Panc1 (cell line): ENCODE measurements at regions not wholly inside any gene's neighbourhood (a gene's known extent, or its start where the extent isn't known, plus 50 kb on each side); places are given as distances from the start of the nearest gene placed in this dataset.

Source experiments
- ATAC-seq: fragments of 200-7000 bp; cut with Tn5 transposase; 2 replicates; pipeline ENCODE4 v1.9.1; 2020; ENCODE audit warnings: mild to moderate bottlenecking, moderate library complexity
- BruUV-seq: library from RNA; stranded (reverse); fragments of 400-500 nt; replicated peaks from 2 replicates; lab custom pipeline; 2021; lab: Mats Ljungman, UMichigan
- CTCF ChIA-PET: fragments of 300-600 bp; sonication (Branson Sonifier 250); formaldehyde crosslinking; loops from one replicate; lab custom pipeline; 2022; ENCODE audit warnings: antibody characterized with exemption; lab: Charles Lee
- POLR2A ChIA-PET: fragments of 300-600 bp; sonication (Branson Sonifier 250); formaldehyde crosslinking; loops from one replicate; lab custom pipeline; 2022; ENCODE audit warnings: antibody characterized with exemption; lab: Charles Lee
- DNase-seq: peaks from one replicate; pipeline ENCODE4 v3.0.0-alpha.2; 2010; ENCODE audit warnings: low read depth, low spot score
- H3K27ac ChIP-seq: 2 replicates; pipeline ENCODE4 v1.5.1; 2011; ENCODE audit warnings: mild to moderate bottlenecking, low read length, inconsistent platforms
- H3K27me3 ChIP-seq: fragments of 200-500 bp; sonication (Bioruptor generic); 2 replicates; pipeline ENCODE4 v1.6.0; 2014; ENCODE audit warnings: low read length, inconsistent platforms; ENCODE audit not compliant: control insufficient read depth, insufficient read depth
- H3K36me3 ChIP-seq: fragments of 200-500 bp; sonication (Bioruptor generic); 2 replicates; pipeline ENCODE4 v1.5.1; 2014; ENCODE audit warnings: inconsistent platforms, mild to moderate bottlenecking, low read length, moderate library complexity; ENCODE audit not compliant: control insufficient read depth, insufficient read depth
- H3K4me1 ChIP-seq: 2 replicates; pipeline ENCODE4 v1.5.1; 2011; ENCODE audit warnings: inconsistent platforms, mild to moderate bottlenecking, low read length, moderate library complexity; ENCODE audit not compliant: control insufficient read depth, insufficient read depth
- H3K4me3 ChIP-seq, 2 experiments: 2 replicates each; pipeline ENCODE4 v1.5.1; 2011 to 2012; ENCODE audit warnings: low read depth in 2 of 2, low read length in 2 of 2, mild to moderate bottlenecking in 2 of 2, inconsistent platforms in 1 of 2, moderate library complexity in 1 of 2
- H3K9me3 ChIP-seq: fragments of 200-500 bp; sonication (Bioruptor generic); 2 replicates; pipeline ENCODE4 v1.5.1; 2014; ENCODE audit warnings: low read depth, mild to moderate bottlenecking, inconsistent platforms, low read length, moderate library complexity; ENCODE audit not compliant: control insufficient read depth, insufficient read depth
- POLR2AphosphoS5 ChIP-seq: IDR thresholded peaks from 2 replicates; pipeline ENCODE4 v1.6.1; 2012; ENCODE audit warnings: mild to moderate bottlenecking, low read depth, low read length, moderate library complexity
- SIN3A ChIP-seq: IDR thresholded peaks from 2 replicates; pipeline ENCODE4 v1.6.1; 2012; ENCODE audit warnings: low read depth, mild to moderate bottlenecking, low read length, moderate library complexity, borderline replicate concordance; ENCODE audit not compliant: insufficient read depth
- TCF7L2 ChIP-seq: IDR thresholded peaks from 2 replicates; pipeline ENCODE4 v1.6.1; 2011; ENCODE audit warnings: mild to moderate bottlenecking, low read depth, low read length, inconsistent platforms
- in situ Hi-C: cut with HindIII; loops from 2 replicates; pipeline ENCODE4 v1.10.0; 2016; ENCODE audit warnings: low sequenced_read_pairs, low pct_unique_long_range_greater_than_20kb
- intact Hi-C: fragments of 100-400 bp; cut with micrococcal nuclease; formaldehyde crosslinking; loops from one replicate; pipeline ENCODE4 v1.10.0; 2022; ENCODE audit not compliant: unreplicated experiment
- TF ChIP-seq, protein P1 (sequence below): fragments of 450-650 bp; IDR thresholded peaks from 2 replicates; pipeline ENCODE4 v1.5.1; 2017; ENCODE audit warnings: mild to moderate bottlenecking
- TF ChIP-seq, protein P2 (sequence below), 2 experiments: IDR thresholded peaks; 2 replicates each; pipeline ENCODE4 v1.6.1; 2011 to 2012; ENCODE audit warnings: low read depth in 2 of 2, control low read depth in 1 of 2, low read length in 1 of 2, mild to moderate bottlenecking in 1 of 2, moderate library complexity in 1 of 2; ENCODE audit not compliant: insufficient read depth in 1 of 2

DNA sequence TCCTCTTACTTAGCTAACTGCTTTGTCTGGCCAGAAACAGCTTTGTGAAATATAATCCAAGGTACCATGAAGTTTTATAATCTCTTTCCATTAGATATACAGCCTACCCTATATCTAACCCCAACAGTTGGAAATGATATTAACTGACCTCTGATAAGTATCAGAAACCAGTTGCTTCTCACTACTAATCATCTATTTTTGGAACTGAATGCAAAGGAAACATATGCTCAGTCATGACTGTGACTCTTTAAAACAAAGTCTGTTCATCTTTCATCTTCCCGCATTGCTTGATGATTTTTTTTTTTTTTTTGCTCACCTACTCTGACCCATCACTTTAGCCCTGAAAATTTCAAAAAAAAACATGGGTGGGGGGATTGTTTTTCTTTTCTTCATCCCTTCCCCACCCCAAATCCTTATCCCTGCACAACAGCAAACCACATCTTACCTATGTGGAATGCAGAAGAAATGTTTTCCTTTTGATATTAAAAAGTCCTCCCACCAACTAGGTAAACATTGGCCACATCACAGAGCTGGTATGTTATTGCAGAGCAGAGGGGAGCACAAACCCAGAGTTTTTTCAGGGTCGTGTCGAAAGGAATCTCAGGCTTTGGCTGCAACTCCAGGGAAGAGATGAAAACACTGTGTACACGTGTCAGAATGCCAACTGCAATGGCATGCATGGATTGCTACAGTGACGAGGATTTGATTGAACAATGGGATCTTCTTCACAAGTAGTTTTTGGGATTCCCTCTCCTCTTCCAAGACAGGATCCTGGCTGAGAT, 137.3 kb downstream of the SLC30A10 start:
- intact Hi-C loops (no loop called here), in situ Hi-C loops (no loop called here)
- Histone ChIP-seq H3K36me3 (no peaks in the 10 kb centered on the region), H3K9me3 (no peaks in the 10 kb centered on the region), H3K4me1 (no peaks in the 10 kb centered on the region), H3K27me3 (no peaks in the 10 kb centered on the region), H3K27ac (no peak overlapping the region), H3K4me3 (no peak overlapping the region)
- ChIA-PET POLR2A (no interaction called here), CTCF (no interaction called here)
- DNase-seq (no peak), ATAC-seq (no peak)
- TF ChIP-seq, protein P1, sequence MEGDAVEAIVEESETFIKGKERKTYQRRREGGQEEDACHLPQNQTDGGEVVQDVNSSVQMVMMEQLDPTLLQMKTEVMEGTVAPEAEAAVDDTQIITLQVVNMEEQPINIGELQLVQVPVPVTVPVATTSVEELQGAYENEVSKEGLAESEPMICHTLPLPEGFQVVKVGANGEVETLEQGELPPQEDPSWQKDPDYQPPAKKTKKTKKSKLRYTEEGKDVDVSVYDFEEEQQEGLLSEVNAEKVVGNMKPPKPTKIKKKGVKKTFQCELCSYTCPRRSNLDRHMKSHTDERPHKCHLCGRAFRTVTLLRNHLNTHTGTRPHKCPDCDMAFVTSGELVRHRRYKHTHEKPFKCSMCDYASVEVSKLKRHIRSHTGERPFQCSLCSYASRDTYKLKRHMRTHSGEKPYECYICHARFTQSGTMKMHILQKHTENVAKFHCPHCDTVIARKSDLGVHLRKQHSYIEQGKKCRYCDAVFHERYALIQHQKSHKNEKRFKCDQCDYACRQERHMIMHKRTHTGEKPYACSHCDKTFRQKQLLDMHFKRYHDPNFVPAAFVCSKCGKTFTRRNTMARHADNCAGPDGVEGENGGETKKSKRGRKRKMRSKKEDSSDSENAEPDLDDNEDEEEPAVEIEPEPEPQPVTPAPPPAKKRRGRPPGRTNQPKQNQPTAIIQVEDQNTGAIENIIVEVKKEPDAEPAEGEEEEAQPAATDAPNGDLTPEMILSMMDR: no peak
- TF ChIP-seq SIN3A: no peak
- no peak for TF ChIP-seq POLR2AphosphoS5
- no peak for TF ChIP-seq TCF7L2
- TF ChIP-seq, protein P2, sequence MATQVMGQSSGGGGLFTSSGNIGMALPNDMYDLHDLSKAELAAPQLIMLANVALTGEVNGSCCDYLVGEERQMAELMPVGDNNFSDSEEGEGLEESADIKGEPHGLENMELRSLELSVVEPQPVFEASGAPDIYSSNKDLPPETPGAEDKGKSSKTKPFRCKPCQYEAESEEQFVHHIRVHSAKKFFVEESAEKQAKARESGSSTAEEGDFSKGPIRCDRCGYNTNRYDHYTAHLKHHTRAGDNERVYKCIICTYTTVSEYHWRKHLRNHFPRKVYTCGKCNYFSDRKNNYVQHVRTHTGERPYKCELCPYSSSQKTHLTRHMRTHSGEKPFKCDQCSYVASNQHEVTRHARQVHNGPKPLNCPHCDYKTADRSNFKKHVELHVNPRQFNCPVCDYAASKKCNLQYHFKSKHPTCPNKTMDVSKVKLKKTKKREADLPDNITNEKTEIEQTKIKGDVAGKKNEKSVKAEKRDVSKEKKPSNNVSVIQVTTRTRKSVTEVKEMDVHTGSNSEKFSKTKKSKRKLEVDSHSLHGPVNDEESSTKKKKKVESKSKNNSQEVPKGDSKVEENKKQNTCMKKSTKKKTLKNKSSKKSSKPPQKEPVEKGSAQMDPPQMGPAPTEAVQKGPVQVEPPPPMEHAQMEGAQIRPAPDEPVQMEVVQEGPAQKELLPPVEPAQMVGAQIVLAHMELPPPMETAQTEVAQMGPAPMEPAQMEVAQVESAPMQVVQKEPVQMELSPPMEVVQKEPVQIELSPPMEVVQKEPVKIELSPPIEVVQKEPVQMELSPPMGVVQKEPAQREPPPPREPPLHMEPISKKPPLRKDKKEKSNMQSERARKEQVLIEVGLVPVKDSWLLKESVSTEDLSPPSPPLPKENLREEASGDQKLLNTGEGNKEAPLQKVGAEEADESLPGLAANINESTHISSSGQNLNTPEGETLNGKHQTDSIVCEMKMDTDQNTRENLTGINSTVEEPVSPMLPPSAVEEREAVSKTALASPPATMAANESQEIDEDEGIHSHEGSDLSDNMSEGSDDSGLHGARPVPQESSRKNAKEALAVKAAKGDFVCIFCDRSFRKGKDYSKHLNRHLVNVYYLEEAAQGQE (IDR thresholded peaks at IDR 0.05; ENCODE audit: insufficient read depth in 1 of 2, low read depth in 2 of 2, low read length in 1 of 2): no peak
- BruUV-seq: no TSS peak

DNA sequence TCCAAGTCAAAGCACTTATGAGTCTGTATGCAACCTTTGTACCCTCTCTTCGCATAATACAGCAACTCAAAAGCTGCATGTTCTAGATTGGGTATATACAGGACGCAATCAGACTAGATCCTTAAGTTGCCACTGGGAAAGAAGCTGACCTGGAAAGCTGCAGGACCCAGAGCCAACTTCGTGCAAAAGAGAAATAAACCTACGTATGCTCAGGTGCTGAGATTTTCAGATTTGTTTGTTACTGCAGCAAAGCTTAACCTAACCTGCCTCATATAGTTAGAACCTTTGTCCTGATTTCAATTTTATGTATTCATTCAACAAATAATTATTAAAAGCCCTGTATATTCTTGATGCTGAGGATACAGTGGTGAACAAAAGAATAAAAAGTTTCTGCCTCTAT, 139.7 kb downstream of the SLC30A10 start:
- POLR2A ChIA-PET: no interaction called here
- no peak for DNase-seq
- in situ Hi-C loops (no loop called here), intact Hi-C loops (no loop called here)
- Histone ChIP-seq H3K36me3 (no peaks in the 10 kb centered on the region), H3K27me3 (no peaks in the 10 kb centered on the region), H3K4me1 (no peaks in the 10 kb centered on the region), H3K27ac (no peak overlapping the region), H3K9me3 (no peaks in the 10 kb centered on the region), H3K4me3 (no peak overlapping the region)
- BruUV-seq: no TSS peak
- TF ChIP-seq, protein P1: no peak
- TF ChIP-seq, protein P2 (IDR thresholded peaks at IDR 0.05; ENCODE audit: insufficient read depth in 1 of 2, low read depth in 2 of 2, low read length in 1 of 2): no peak
- TF ChIP-seq TCF7L2 (no peak), SIN3A (no peak)
- CTCF ChIA-PET: no interaction called here
- ATAC-seq: no peak
